ENCODE measurements at regions not wholly inside any gene's neighbourhood (a gene's known extent, or its start where the extent isn't known, plus 50 kb on each side); places are given as distances from the start of the nearest gene placed in this dataset.

- TF ChIP-seq EZH2 (IDR thresholded peaks at IDR 0.05; ENCODE audit: low read depth, low read length, severe bottlenecking) (no peak), RFX5 (IDR thresholded peaks at IDR 0.05; ENCODE audit: borderline replicate concordance, low read depth, low read length) (no peak)
These were observed 189.1 kb downstream of the GOLGA6L6 start (continued) for GRCh38 chr15:20352241-20353200.
